Adipocyte (in vitro differentiated cells): ENCODE measurements at regions not wholly inside any gene's neighbourhood (a gene's known extent, or its start where the extent isn't known, plus 50 kb on each side); places are given as distances from the start of the nearest gene placed in this dataset.

Experiments used
- DNase-seq: peaks from one replicate; pipeline ENCODE4 v3.0.0-alpha.2; 2015; ENCODE audit warnings: low read depth
- H3K27me3 ChIP-seq: replicated peaks from 2 replicates; pipeline ENCODE4 v1.7.0; 2013; ENCODE audit warnings: mild to moderate bottlenecking, low read length, moderate library complexity; ENCODE audit not compliant: control insufficient read depth, insufficient read depth
- H3K36me3 ChIP-seq: 2 replicates; pipeline ENCODE4 v1.7.0; 2013; ENCODE audit warnings: low read length, mild to moderate bottlenecking, moderate library complexity; ENCODE audit not compliant: control insufficient read depth, insufficient read depth, severe bottlenecking
- H3K4me1 ChIP-seq: 2 replicates; pipeline ENCODE4 v1.7.0; 2013; ENCODE audit warnings: mild to moderate bottlenecking, low read length, moderate library complexity; ENCODE audit not compliant: control insufficient read depth, insufficient read depth
- H3K4me3 ChIP-seq: 2 replicates; pipeline ENCODE4 v1.7.0; 2013; ENCODE audit warnings: mild to moderate bottlenecking, low read length, moderate library complexity
- H3K9ac ChIP-seq: 2 replicates; pipeline ENCODE4 v1.7.0; 2013; ENCODE audit warnings: mild to moderate bottlenecking, low read length, moderate library complexity
- H3K9me3 ChIP-seq: 2 replicates; pipeline ENCODE4 v1.7.0; 2013; ENCODE audit warnings: mild to moderate bottlenecking, low read length, moderate library complexity; ENCODE audit not compliant: control insufficient read depth

- Histone ChIP-seq H3K9me3 (no peaks in the 10 kb centered on the region), H3K9ac (no peak overlapping the region), H3K4me3 (no peak overlapping the region), H3K4me1 (no peaks in the 10 kb centered on the region), H3K36me3 (no peaks in the 10 kb centered on the region), H3K27me3 (peaks cover 39% of the 10 kb centered on the region)
- no peak for DNase-seq
These were observed 255.6 kb downstream of the PREX1 start for GRCh38 chr20:48571949-48572847.

GRCh38 chr20:48569679-48570078 lies 258.1 kb downstream of the PREX1 start:
- H3K36me3 ChIP-seq: no peaks in the 10 kb centered on the region
- H3K4me1 ChIP-seq: no peaks in the 10 kb centered on the region
- DNase-seq: no peak
- no peaks in the 10 kb centered on the region for H3K9me3 ChIP-seq
- no peak overlapping the region for H3K4me3 ChIP-seq
- H3K9ac ChIP-seq: no peak overlapping the region
- H3K27me3 ChIP-seq: peaks cover 37% of the 10 kb centered on the region

GRCh38 chr20:48568520-48568919 lies 259.3 kb downstream of the PREX1 start:
- Histone ChIP-seq H3K36me3 (no peaks in the 10 kb centered on the region), H3K9me3 (no peaks in the 10 kb centered on the region), H3K4me3 (no peak overlapping the region)

GRCh38 chr20:48567145-48567544 lies 260.7 kb downstream of the PREX1 start:
- no peaks in the 10 kb centered on the region for H3K4me1 ChIP-seq
- no peaks in the 10 kb centered on the region for H3K36me3 ChIP-seq
- H3K27me3 ChIP-seq: peaks cover 29% of the 10 kb centered on the region
- no peak overlapping the region for H3K9ac ChIP-seq
- no peak overlapping the region for H3K4me3 ChIP-seq
- no peaks in the 10 kb centered on the region for H3K9me3 ChIP-seq
- DNase-seq: no peak

More at GRCh38 chr20:48568520-48568919, 259.3 kb downstream of the PREX1 start:
- no peak for DNase-seq
- peaks cover 35% of the 10 kb centered on the region for H3K27me3 ChIP-seq
- H3K9ac ChIP-seq: no peak overlapping the region
- no peaks in the 10 kb centered on the region for H3K4me1 ChIP-seq

- no peak for DNase-seq
- Histone ChIP-seq H3K9ac (no peak overlapping the region), H3K4me1 (no peaks in the 10 kb centered on the region), H3K9me3 (no peaks in the 10 kb centered on the region), H3K27me3 (peaks cover 25% of the 10 kb centered on the region), H3K4me3 (no peak overlapping the region), H3K36me3 (no peaks in the 10 kb centered on the region)
These were observed 262.7 kb downstream of the PREX1 start for GRCh38 chr20:48564982-48565539.

- peaks cover 23% of the 10 kb centered on the region for H3K27me3 ChIP-seq
- no peaks in the 10 kb centered on the region for H3K4me1 ChIP-seq
- no peak for DNase-seq
- no peaks in the 10 kb centered on the region for H3K9me3 ChIP-seq
- no peak overlapping the region for H3K9ac ChIP-seq
- no peak overlapping the region for H3K4me3 ChIP-seq
- no peaks in the 10 kb centered on the region for H3K36me3 ChIP-seq
These were observed 264.5 kb downstream of the PREX1 start for GRCh38 chr20:48563191-48563870.

- no peak overlapping the region for H3K9ac ChIP-seq
- DNase-seq: no peak
- H3K36me3 ChIP-seq: no peaks in the 10 kb centered on the region
- H3K9me3 ChIP-seq: no peaks in the 10 kb centered on the region
- no peak overlapping the region for H3K4me3 ChIP-seq
- no peaks in the 10 kb centered on the region for H3K4me1 ChIP-seq
- peaks cover 24% of the 10 kb centered on the region for H3K27me3 ChIP-seq
These were observed 265.1 kb downstream of the PREX1 start for GRCh38 chr20:48562586-48563116.

GRCh38 chr20:48558906-48559305 lies 268.9 kb downstream of the PREX1 start:
- no peak for DNase-seq

GRCh38 chr20:48557380-48557779 lies 270.4 kb downstream of the PREX1 start:
- Histone ChIP-seq H3K27me3 (peaks cover 43% of the 10 kb centered on the region), H3K4me1 (no peaks in the 10 kb centered on the region), H3K4me3 (no peak overlapping the region), H3K9me3 (no peaks in the 10 kb centered on the region), H3K9ac (no peak overlapping the region), H3K36me3 (no peaks in the 10 kb centered on the region)
- no peak for DNase-seq

More at GRCh38 chr20:48558906-48559305, 268.9 kb downstream of the PREX1 start:
- Histone ChIP-seq H3K27me3 (peaks cover 40% of the 10 kb centered on the region), H3K36me3 (no peaks in the 10 kb centered on the region), H3K4me1 (no peaks in the 10 kb centered on the region), H3K9ac (no peak overlapping the region), H3K9me3 (no peaks in the 10 kb centered on the region), H3K4me3 (no peak overlapping the region)

GRCh38 chr20:48556956-48557355 lies 270.8 kb downstream of the PREX1 start:
- Histone ChIP-seq H3K27me3 (peaks cover 43% of the 10 kb centered on the region), H3K9ac (no peak overlapping the region), H3K9me3 (no peaks in the 10 kb centered on the region), H3K4me1 (no peaks in the 10 kb centered on the region), H3K36me3 (no peaks in the 10 kb centered on the region), H3K4me3 (no peak overlapping the region)
- no peak for DNase-seq

GRCh38 chr20:48552550-48552949 lies 275.2 kb downstream of the PREX1 start:
- H3K27me3 ChIP-seq: peaks cover 58% of the 10 kb centered on the region
- no peaks in the 10 kb centered on the region for H3K36me3 ChIP-seq
- H3K9ac ChIP-seq: no peak overlapping the region
- DNase-seq: no peak
- H3K4me1 ChIP-seq: no peaks in the 10 kb centered on the region
- no peak overlapping the region for H3K4me3 ChIP-seq
- H3K9me3 ChIP-seq: no peaks in the 10 kb centered on the region
